ENCODE measurements at regions not wholly inside any gene's neighbourhood (a gene's known extent, or its start where the extent isn't known, plus 50 kb on each side); places are given as distances from the start of the nearest gene placed in this dataset.

GRCh38 chr3:10741891-10742671, 73.9 kb upstream of the SLC6A11 start:
- Histone ChIP-seq H3K79me1 (ENCODE audit: low read depth, low read length) (no peaks in the 10 kb centered on the region), H4K91ac (ENCODE audit: low read depth, low read length, poor library complexity) (no peak overlapping the region), H3K14ac (ENCODE audit: low read length) (no peak overlapping the region), H2BK5ac (ENCODE audit: low read length) (no peak overlapping the region), H4K8ac (ENCODE audit: low read depth, low read length) (no peak overlapping the region), H2BK15ac (ENCODE audit: low read length) (no peak overlapping the region), H3K4me1 (ENCODE audit: control insufficient read depth in 2 of 2, insufficient read depth in 1 of 2, low read depth in 1 of 2, low read length in 2 of 2) (no peaks in the 10 kb centered on the region), H3K27me3 (ENCODE audit: control insufficient read depth in 3 of 3, insufficient read depth in 3 of 3, low read depth in 1 of 3, low read length in 3 of 3) (peaks cover 0 to 10% (median 4%) of the 10 kb centered on the region in 3 experiments), H3K27ac (replicated peaks; ENCODE audit: low read length) (no peak overlapping the region), H3K4me3 (ENCODE audit: low read length in 2 of 2) (no peak overlapping the region), H3K9me3 (replicated peaks in 1 of 2; ENCODE audit: control insufficient read depth in 2 of 2, insufficient read depth in 1 of 2, low read depth in 1 of 2, low read length in 2 of 2) (no peaks in the 10 kb centered on the region), H3K36me3 (replicated peaks in 1 of 2; ENCODE audit: control insufficient read depth in 2 of 2, insufficient read depth in 2 of 2, low read length in 2 of 2) (no peaks in the 10 kb centered on the region), H2AK5ac (ENCODE audit: low read depth, low read length) (no peak overlapping the region), H2BK12ac (ENCODE audit: low read length) (no peak overlapping the region), H3K23ac (ENCODE audit: low read depth, low read length, poor library complexity) (no peak overlapping the region), H3K4me2 (ENCODE audit: insufficient read depth, low read length, poor library complexity, severe bottlenecking) (no peak overlapping the region), H3K18ac (ENCODE audit: low read length) (peak overlapping the region; percentile 22), H2AFZ (ENCODE audit: low read length) (no peak overlapping the region), H3K9ac (ENCODE audit: low read depth, low read length, poor library complexity) (no peak overlapping the region), H2BK120ac (ENCODE audit: low read depth, low read length) (no peak overlapping the region), H3K4ac (ENCODE audit: low read length) (no peak overlapping the region)
- WGBS, 2 donors (ENCODE audit: extremely low coverage in 2 of 2, insufficient read length in 2 of 2, insufficient replicate concordance in 1 of 2): no CpG with 5 or more reads among the region's 10 CpGs
- no peak for DNase-seq (ENCODE audit: low spot score)

GRCh38 chr3:10743366-10744097, 72.5 kb upstream of the SLC6A11 start:
- peak overlapping the region; percentile 40 for H3K23ac ChIP-seq (ENCODE audit: low read depth, low read length, poor library complexity)
- H3K4me3 ChIP-seq (ENCODE audit: low read length in 2 of 2): no peak overlapping the region
- no peak for DNase-seq (ENCODE audit: low spot score)
- no peaks in the 10 kb centered on the region for H3K4me1 ChIP-seq (ENCODE audit: control insufficient read depth in 2 of 2, insufficient read depth in 1 of 2, low read depth in 1 of 2, low read length in 2 of 2)
- H3K14ac ChIP-seq (ENCODE audit: low read length): no peak overlapping the region
- H2AK5ac ChIP-seq (ENCODE audit: low read depth, low read length): no peak overlapping the region
- H4K91ac ChIP-seq (ENCODE audit: low read depth, low read length, poor library complexity): no peak overlapping the region
- no peak overlapping the region for H2BK120ac ChIP-seq (ENCODE audit: low read depth, low read length)
- H2AFZ ChIP-seq (ENCODE audit: low read length): no peak overlapping the region
- no peak overlapping the region for H3K27ac ChIP-seq (replicated peaks; ENCODE audit: low read length)
- H3K18ac ChIP-seq (ENCODE audit: low read length): peak overlapping the region; percentile 29
- H4K8ac ChIP-seq (ENCODE audit: low read depth, low read length): no peak overlapping the region
- H3K36me3 ChIP-seq (replicated peaks in 1 of 2; ENCODE audit: control insufficient read depth in 2 of 2, insufficient read depth in 2 of 2, low read length in 2 of 2): no peaks in the 10 kb centered on the region
- H3K27me3 ChIP-seq (ENCODE audit: control insufficient read depth in 3 of 3, insufficient read depth in 3 of 3, low read depth in 1 of 3, low read length in 3 of 3): peaks cover 0 to 4% (median 0%) of the 10 kb centered on the region in 3 experiments
- peak overlapping the region; percentile 4 for H2BK5ac ChIP-seq (ENCODE audit: low read length)
- no peak overlapping the region for H3K9ac ChIP-seq (ENCODE audit: low read depth, low read length, poor library complexity)
- no peak overlapping the region for H2BK12ac ChIP-seq (ENCODE audit: low read length)
- H3K4ac ChIP-seq (ENCODE audit: low read length): no peak overlapping the region
- no peaks in the 10 kb centered on the region for H3K9me3 ChIP-seq (replicated peaks in 1 of 2; ENCODE audit: control insufficient read depth in 2 of 2, insufficient read depth in 1 of 2, low read depth in 1 of 2, low read length in 2 of 2)
- H2BK15ac ChIP-seq (ENCODE audit: low read length): no peak overlapping the region
- no CpG with 5 or more reads among the region's 12 CpGs for WGBS, 2 donors (ENCODE audit: extremely low coverage in 2 of 2, insufficient read length in 2 of 2, insufficient replicate concordance in 1 of 2)
- H3K4me2 ChIP-seq (ENCODE audit: insufficient read depth, low read length, poor library complexity, severe bottlenecking): no peak overlapping the region
- no peaks in the 10 kb centered on the region for H3K79me1 ChIP-seq (ENCODE audit: low read depth, low read length)

GRCh38 chr3:10744098-10744465, 71.9 kb upstream of the SLC6A11 start:
- Histone ChIP-seq H3K9ac (ENCODE audit: low read depth, low read length, poor library complexity) (no peak overlapping the region), H3K14ac (ENCODE audit: low read length) (no peak overlapping the region), H3K4me3 (ENCODE audit: low read length in 2 of 2) (no peak overlapping the region), H3K9me3 (replicated peaks in 1 of 2; ENCODE audit: control insufficient read depth in 2 of 2, insufficient read depth in 1 of 2, low read depth in 1 of 2, low read length in 2 of 2) (no peaks in the 10 kb centered on the region), H2BK12ac (ENCODE audit: low read length) (no peak overlapping the region), H2AK5ac (ENCODE audit: low read depth, low read length) (no peak overlapping the region), H3K79me1 (ENCODE audit: low read depth, low read length) (no peaks in the 10 kb centered on the region), H3K23ac (ENCODE audit: low read depth, low read length, poor library complexity) (peak overlapping the region; percentile 40), H3K36me3 (replicated peaks in 1 of 2; ENCODE audit: control insufficient read depth in 2 of 2, insufficient read depth in 2 of 2, low read length in 2 of 2) (no peaks in the 10 kb centered on the region), H2BK120ac (ENCODE audit: low read depth, low read length) (no peak overlapping the region), H2BK5ac (ENCODE audit: low read length) (peak overlapping the region; percentile 4), H4K91ac (ENCODE audit: low read depth, low read length, poor library complexity) (no peak overlapping the region), H3K27ac (replicated peaks; ENCODE audit: low read length) (no peak overlapping the region), H2BK15ac (ENCODE audit: low read length) (no peak overlapping the region), H3K4ac (ENCODE audit: low read length) (no peak overlapping the region), H4K8ac (ENCODE audit: low read depth, low read length) (no peak overlapping the region), H3K4me1 (ENCODE audit: control insufficient read depth in 2 of 2, insufficient read depth in 1 of 2, low read depth in 1 of 2, low read length in 2 of 2) (no peaks in the 10 kb centered on the region), H3K18ac (ENCODE audit: low read length) (peak overlapping the region; percentile 29), H2AFZ (ENCODE audit: low read length) (no peak overlapping the region), H3K27me3 (ENCODE audit: control insufficient read depth in 3 of 3, insufficient read depth in 3 of 3, low read depth in 1 of 3, low read length in 3 of 3) (peaks cover 0 to 3% (median 0%) of the 10 kb centered on the region in 3 experiments), H3K4me2 (ENCODE audit: insufficient read depth, low read length, poor library complexity, severe bottlenecking) (no peak overlapping the region)
- WGBS, 2 donors (ENCODE audit: extremely low coverage in 2 of 2, insufficient read length in 2 of 2, insufficient replicate concordance in 1 of 2): no CpG with 5 or more reads among the region's 7 CpGs
- no peak for DNase-seq (ENCODE audit: low spot score)

GRCh38 chr3:10745392-10745791, 70.6 kb upstream of the SLC6A11 start:
- Histone ChIP-seq H4K91ac (ENCODE audit: low read depth, low read length, poor library complexity) (no peak overlapping the region), H3K14ac (ENCODE audit: low read length) (no peak overlapping the region), H3K4ac (ENCODE audit: low read length) (no peak overlapping the region), H3K23ac (ENCODE audit: low read depth, low read length, poor library complexity) (no peak overlapping the region), H3K79me1 (ENCODE audit: low read depth, low read length) (no peaks in the 10 kb centered on the region), H3K9ac (ENCODE audit: low read depth, low read length, poor library complexity) (no peak overlapping the region), H3K27me3 (ENCODE audit: control insufficient read depth in 3 of 3, insufficient read depth in 3 of 3, low read depth in 1 of 3, low read length in 3 of 3) (peaks cover 0 to 3% (median 0%) of the 10 kb centered on the region in 3 experiments), H2BK15ac (ENCODE audit: low read length) (no peak overlapping the region), H4K8ac (ENCODE audit: low read depth, low read length) (no peak overlapping the region), H3K4me3 (ENCODE audit: low read length in 2 of 2) (no peak overlapping the region), H3K4me2 (ENCODE audit: insufficient read depth, low read length, poor library complexity, severe bottlenecking) (no peak overlapping the region), H3K4me1 (ENCODE audit: control insufficient read depth in 2 of 2, insufficient read depth in 1 of 2, low read depth in 1 of 2, low read length in 2 of 2) (no peaks in the 10 kb centered on the region), H3K36me3 (replicated peaks in 1 of 2; ENCODE audit: control insufficient read depth in 2 of 2, insufficient read depth in 2 of 2, low read length in 2 of 2) (no peaks in the 10 kb centered on the region), H3K27ac (replicated peaks; ENCODE audit: low read length) (no peak overlapping the region), H3K18ac (ENCODE audit: low read length) (no peak overlapping the region), H2BK120ac (ENCODE audit: low read depth, low read length) (no peak overlapping the region), H2AFZ (ENCODE audit: low read length) (no peak overlapping the region), H2BK5ac (ENCODE audit: low read length) (no peak overlapping the region), H2BK12ac (ENCODE audit: low read length) (no peak overlapping the region), H2AK5ac (ENCODE audit: low read depth, low read length) (no peak overlapping the region), H3K9me3 (replicated peaks in 1 of 2; ENCODE audit: control insufficient read depth in 2 of 2, insufficient read depth in 1 of 2, low read depth in 1 of 2, low read length in 2 of 2) (no peaks in the 10 kb centered on the region)
- DNase-seq (ENCODE audit: low spot score): no peak
